ENCODE measurements at regions not wholly inside any gene's neighbourhood (a gene's known extent, or its start where the extent isn't known, plus 50 kb on each side); places are given as distances from the start of the nearest gene placed in this dataset.

DNA sequence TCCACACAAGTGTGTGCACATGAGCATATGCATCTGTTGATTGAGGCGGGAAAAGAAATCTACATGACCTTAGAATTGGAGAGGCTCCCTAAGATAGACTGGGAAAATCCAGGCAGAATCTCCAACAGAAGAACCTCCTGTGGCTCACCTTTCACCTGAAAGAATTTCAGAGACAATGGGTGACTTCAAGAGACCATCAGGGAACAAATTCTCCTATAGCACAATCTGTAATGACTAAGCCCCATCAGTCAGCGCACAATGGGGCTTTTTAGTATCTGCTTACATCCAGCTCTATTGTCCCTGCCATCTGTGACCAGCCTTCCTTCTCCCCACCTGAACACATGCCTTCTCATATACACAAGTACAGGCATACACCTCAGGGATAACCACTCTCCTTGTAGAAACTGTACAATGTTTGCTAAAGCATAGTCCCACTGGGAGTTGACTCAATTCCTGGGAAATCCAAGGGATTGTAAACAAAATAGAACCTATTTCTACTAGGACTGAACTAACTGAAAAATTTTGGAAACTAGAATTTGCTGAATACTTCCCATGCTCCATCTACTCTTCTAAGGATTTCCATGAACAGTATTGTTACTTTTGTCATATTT, 150.8 kb upstream of the STXBP5 start:
- TF ChIP-seq, protein P1, sequence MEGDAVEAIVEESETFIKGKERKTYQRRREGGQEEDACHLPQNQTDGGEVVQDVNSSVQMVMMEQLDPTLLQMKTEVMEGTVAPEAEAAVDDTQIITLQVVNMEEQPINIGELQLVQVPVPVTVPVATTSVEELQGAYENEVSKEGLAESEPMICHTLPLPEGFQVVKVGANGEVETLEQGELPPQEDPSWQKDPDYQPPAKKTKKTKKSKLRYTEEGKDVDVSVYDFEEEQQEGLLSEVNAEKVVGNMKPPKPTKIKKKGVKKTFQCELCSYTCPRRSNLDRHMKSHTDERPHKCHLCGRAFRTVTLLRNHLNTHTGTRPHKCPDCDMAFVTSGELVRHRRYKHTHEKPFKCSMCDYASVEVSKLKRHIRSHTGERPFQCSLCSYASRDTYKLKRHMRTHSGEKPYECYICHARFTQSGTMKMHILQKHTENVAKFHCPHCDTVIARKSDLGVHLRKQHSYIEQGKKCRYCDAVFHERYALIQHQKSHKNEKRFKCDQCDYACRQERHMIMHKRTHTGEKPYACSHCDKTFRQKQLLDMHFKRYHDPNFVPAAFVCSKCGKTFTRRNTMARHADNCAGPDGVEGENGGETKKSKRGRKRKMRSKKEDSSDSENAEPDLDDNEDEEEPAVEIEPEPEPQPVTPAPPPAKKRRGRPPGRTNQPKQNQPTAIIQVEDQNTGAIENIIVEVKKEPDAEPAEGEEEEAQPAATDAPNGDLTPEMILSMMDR (conservative IDR thresholded peaks at IDR 0.05; ENCODE audit: low read length), result no peak
- TF ChIP-seq EZH2phosphoT487 (IDR thresholded peaks at IDR 0.05; ENCODE audit: borderline replicate concordance, low read depth, low read length), result no peak
- intact Hi-C loops (cut with micrococcal nuclease; ENCODE audit: unreplicated experiment), result no loop called here
- H3K4me2 ChIP-seq (ENCODE audit: low read length), result no peak overlapping the region
- no peaks in the 10 kb centered on the region for H4K20me1 ChIP-seq (ENCODE audit: insufficient read depth, low read length)
- CTCF ChIA-PET (ENCODE audit: unreplicated experiment), result no interaction called here
- no peak overlapping the region for H3K4me3 ChIP-seq (ENCODE audit: low read depth, low read length, poor library complexity, severe bottlenecking)
- H3K9me2 ChIP-seq (ENCODE audit: insufficient read depth, low read length), result no peaks in the 10 kb centered on the region
- H3K36me3 ChIP-seq (ENCODE audit: insufficient read depth, low read length), result no peaks in the 10 kb centered on the region
- no peaks in the 10 kb centered on the region for H3K79me2 ChIP-seq (ENCODE audit: insufficient read depth, low read depth, low read length)
- POLR2A ChIA-PET, result interaction anchor here (1.6 kb wide), 1 partner anchor 10 kb away, joined by 4 read pairs; no protein-coding TSS in a partner anchor
- no peaks in the 10 kb centered on the region for H3K9me3 ChIP-seq (ENCODE audit: low read length)
- no peak overlapping the region for H3K27ac ChIP-seq (ENCODE audit: low read depth, low read length, poor library complexity, severe bottlenecking)
- BruUV-seq (replicated peaks), result no TSS peak
- no peak for DNase-seq (ENCODE audit: low spot score)
- no peak overlapping the region for H2AFZ ChIP-seq (ENCODE audit: low read length)
- H3K4me1 ChIP-seq (ENCODE audit: insufficient read depth, low read length, poor library complexity, severe bottlenecking), result no peaks in the 10 kb centered on the region

DNA sequence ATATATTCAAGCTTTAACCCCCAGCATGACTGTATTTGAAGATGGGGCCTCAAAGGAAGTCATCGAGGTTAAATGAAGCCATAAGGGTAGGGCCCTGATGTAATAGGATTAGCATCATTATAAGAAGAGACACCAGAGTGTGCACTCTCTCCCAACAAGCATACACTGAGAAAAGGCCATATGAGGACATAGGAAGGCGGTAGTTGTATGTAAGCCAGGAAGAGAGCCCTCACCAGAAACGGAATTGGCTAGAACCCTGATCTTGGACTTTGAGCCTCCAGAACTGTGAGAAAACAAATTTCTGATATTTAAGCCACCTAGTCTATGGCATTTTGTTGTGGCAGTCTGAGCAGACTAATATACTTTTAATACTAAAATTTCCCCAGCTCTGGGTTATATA, 150.1 kb upstream of the STXBP5 start:
- no peak overlapping the region for H3K27ac ChIP-seq (ENCODE audit: low read depth, low read length, poor library complexity, severe bottlenecking)
- H3K4me2 ChIP-seq (ENCODE audit: low read length), result no peak overlapping the region
- DNase-seq (ENCODE audit: low spot score), result no peak
- H4K20me1 ChIP-seq (ENCODE audit: insufficient read depth, low read length), result no peaks in the 10 kb centered on the region
- BruUV-seq (replicated peaks), result no TSS peak
- H3K4me1 ChIP-seq (ENCODE audit: insufficient read depth, low read length, poor library complexity, severe bottlenecking), result no peaks in the 10 kb centered on the region
- H3K36me3 ChIP-seq (ENCODE audit: insufficient read depth, low read length), result no peaks in the 10 kb centered on the region
- no peak for TF ChIP-seq EZH2phosphoT487 (IDR thresholded peaks at IDR 0.05; ENCODE audit: borderline replicate concordance, low read depth, low read length)
- TF ChIP-seq, protein P1 (conservative IDR thresholded peaks at IDR 0.05; ENCODE audit: low read length), result no peak
- H3K9me2 ChIP-seq (ENCODE audit: insufficient read depth, low read length), result no peaks in the 10 kb centered on the region
- POLR2A ChIA-PET, result interaction anchor here (1.6 kb wide), 1 partner anchor 10 kb away, joined by 4 read pairs; no protein-coding TSS in a partner anchor
- no peak overlapping the region for H2AFZ ChIP-seq (ENCODE audit: low read length)
- CTCF ChIA-PET (ENCODE audit: unreplicated experiment), result no interaction called here
- no peaks in the 10 kb centered on the region for H3K79me2 ChIP-seq (ENCODE audit: insufficient read depth, low read depth, low read length)
- intact Hi-C loops (cut with micrococcal nuclease; ENCODE audit: unreplicated experiment), result no loop called here
- no peaks in the 10 kb centered on the region for H3K9me3 ChIP-seq (ENCODE audit: low read length)
- no peak overlapping the region for H3K4me3 ChIP-seq (ENCODE audit: low read depth, low read length, poor library complexity, severe bottlenecking)

- no peaks in the 10 kb centered on the region for H4K20me1 ChIP-seq (ENCODE audit: insufficient read depth, low read length)
- ChIA-PET CTCF (ENCODE audit: unreplicated experiment) (no interaction called here), POLR2A (interaction anchor here (1.1 to 1.6 kb wide), 2 partner anchors 11 to 1103 kb away, joined by 3 to 4 read pairs; no protein-coding TSS in a partner anchor)
- no peaks in the 10 kb centered on the region for H3K9me3 ChIP-seq (ENCODE audit: low read length)
- no peak overlapping the region for H3K4me3 ChIP-seq (ENCODE audit: low read depth, low read length, poor library complexity, severe bottlenecking)
- intact Hi-C loops (cut with micrococcal nuclease; ENCODE audit: unreplicated experiment), result no loop called here
- BruUV-seq (replicated peaks), result no TSS peak
- H3K4me1 ChIP-seq (ENCODE audit: insufficient read depth, low read length, poor library complexity, severe bottlenecking), result no peaks in the 10 kb centered on the region
- no peak overlapping the region for H3K27ac ChIP-seq (ENCODE audit: low read depth, low read length, poor library complexity, severe bottlenecking)
- DNase-seq (ENCODE audit: low spot score), result no peak
- H3K79me2 ChIP-seq (ENCODE audit: insufficient read depth, low read depth, low read length), result no peaks in the 10 kb centered on the region
- no peaks in the 10 kb centered on the region for H3K9me2 ChIP-seq (ENCODE audit: insufficient read depth, low read length)
- H3K4me2 ChIP-seq (ENCODE audit: low read length), result no peak overlapping the region
- no peak for TF ChIP-seq EZH2phosphoT487 (IDR thresholded peaks at IDR 0.05; ENCODE audit: borderline replicate concordance, low read depth, low read length)
- TF ChIP-seq, protein P1 (conservative IDR thresholded peaks at IDR 0.05; ENCODE audit: low read length), result no peak
- H2AFZ ChIP-seq (ENCODE audit: low read length), result no peak overlapping the region
- H3K36me3 ChIP-seq (ENCODE audit: insufficient read depth, low read length), result no peaks in the 10 kb centered on the region
Measured at GRCh38 chr6:147054871-147055270, 149.3 kb upstream of the STXBP5 start.
